Nephron (organoid): ENCODE measurements at regions not wholly inside any gene's neighbourhood (a gene's known extent, or its start where the extent isn't known, plus 50 kb on each side); places are given as distances from the start of the nearest gene placed in this dataset.

Experiments
- H3K27ac Mint-ChIP-seq, 3 experiments: 2 replicates each; pipeline ENCODE4 v1.8.0; 2020; ENCODE audit warnings: mixed read lengths in 3 of 3, mild to moderate bottlenecking in 2 of 3, moderate library complexity in 1 of 3
- H3K27me3 Mint-ChIP-seq: 2 replicates; pipeline ENCODE4 v1.8.0; 2021; ENCODE audit warnings: low read depth, mild to moderate bottlenecking, moderate library complexity, mixed read lengths
- H3K36me3 Mint-ChIP-seq: 2 replicates; pipeline ENCODE4 v1.8.0; 2020; ENCODE audit warnings: low read depth, mixed read lengths
- H3K4me1 Mint-ChIP-seq: 2 replicates; pipeline ENCODE4 v1.8.0; 2020; ENCODE audit warnings: mixed read lengths
- H3K4me3 Mint-ChIP-seq, 3 experiments: 2 replicates each; pipeline ENCODE4 v1.8.0; 2020; ENCODE audit warnings: mild to moderate bottlenecking in 3 of 3, mixed read lengths in 3 of 3, moderate library complexity in 2 of 3
- H3K9me3 Mint-ChIP-seq: 2 replicates; pipeline ENCODE4 v1.8.0; 2020; ENCODE audit warnings: mixed read lengths
- CTCF ChIP-seq, 3 experiments: fragments of 200-600 bp; sonication (generic); IDR thresholded peaks; one replicate each; pipeline ENCODE4 v1.5.0; 2021; ENCODE audit warnings: antibody characterized with exemption in 3 of 3; ENCODE audit not compliant: unreplicated experiment in 3 of 3

DNA sequence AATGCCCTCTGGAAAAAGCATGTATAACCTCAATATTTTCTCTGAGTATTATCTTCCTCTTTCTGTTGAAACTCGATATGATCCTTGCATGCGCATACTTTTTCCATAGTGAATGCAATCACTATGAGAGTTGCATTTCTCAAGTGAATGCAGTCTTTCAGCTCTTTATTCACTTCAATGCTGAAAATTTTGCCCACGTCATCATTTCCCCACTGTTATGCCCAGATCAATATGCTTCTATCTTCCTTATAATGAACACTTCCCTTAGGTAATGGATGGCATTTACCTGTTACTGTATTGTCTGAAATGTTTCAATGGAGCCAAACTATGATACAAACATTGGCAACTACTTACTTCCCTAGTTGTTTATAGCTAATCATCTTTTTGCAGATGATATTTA, 866.6 kb upstream of the SLITRK6 start:
- Mint-ChIP-seq H3K4me1 (no peaks in the 10 kb centered on the region), H3K4me3 (no peak overlapping the region), H3K9me3 (no peaks in the 10 kb centered on the region), H3K27ac (no peak overlapping the region), H3K36me3 (no peaks in the 10 kb centered on the region), H3K27me3 (no peaks in the 10 kb centered on the region)
- TF ChIP-seq CTCF (IDR thresholded peaks at IDR 0.05; ENCODE audit: unreplicated experiment in 3 of 3): no peak

DNA sequence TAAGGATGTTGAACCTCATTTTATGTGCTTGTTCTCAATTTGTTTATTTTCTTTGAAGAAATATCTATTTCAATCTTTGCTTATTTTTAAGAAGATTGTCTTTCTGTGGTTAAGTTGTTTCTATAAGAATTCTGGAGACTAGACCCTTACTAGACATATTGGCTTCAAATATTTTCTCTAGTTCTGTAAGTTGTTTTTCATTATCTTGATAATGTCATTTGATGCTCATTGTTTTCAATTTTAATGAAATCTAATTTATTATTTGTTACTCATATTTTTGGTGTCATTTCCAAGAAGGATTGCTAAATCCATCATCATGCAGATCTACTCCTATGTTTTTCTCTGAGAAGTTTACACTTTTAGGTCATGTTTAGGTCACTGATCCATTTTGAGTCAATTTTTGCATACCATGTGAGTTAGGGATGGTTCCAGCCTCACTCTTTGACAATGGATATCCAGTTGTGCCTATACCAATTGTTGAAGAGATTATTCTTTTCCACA, 874.8 kb upstream of the SLITRK6 start:
- no peak overlapping the region for H3K4me3 Mint-ChIP-seq
- no peaks in the 10 kb centered on the region for H3K4me1 Mint-ChIP-seq
- no peak overlapping the region for H3K27ac Mint-ChIP-seq
- no peaks in the 10 kb centered on the region for H3K36me3 Mint-ChIP-seq
- no peaks in the 10 kb centered on the region for H3K27me3 Mint-ChIP-seq
- no peaks in the 10 kb centered on the region for H3K9me3 Mint-ChIP-seq
- no peak for TF ChIP-seq CTCF (IDR thresholded peaks at IDR 0.05; ENCODE audit: unreplicated experiment in 3 of 3)

GRCh38 chr13:86681223-86681622, 882.0 kb upstream of the SLITRK6 start:
- Mint-ChIP-seq H3K4me1 (no peaks in the 10 kb centered on the region), H3K27ac (no peak overlapping the region)
- TF ChIP-seq CTCF (IDR thresholded peaks at IDR 0.05; ENCODE audit: unreplicated experiment in 3 of 3): no peak

DNA sequence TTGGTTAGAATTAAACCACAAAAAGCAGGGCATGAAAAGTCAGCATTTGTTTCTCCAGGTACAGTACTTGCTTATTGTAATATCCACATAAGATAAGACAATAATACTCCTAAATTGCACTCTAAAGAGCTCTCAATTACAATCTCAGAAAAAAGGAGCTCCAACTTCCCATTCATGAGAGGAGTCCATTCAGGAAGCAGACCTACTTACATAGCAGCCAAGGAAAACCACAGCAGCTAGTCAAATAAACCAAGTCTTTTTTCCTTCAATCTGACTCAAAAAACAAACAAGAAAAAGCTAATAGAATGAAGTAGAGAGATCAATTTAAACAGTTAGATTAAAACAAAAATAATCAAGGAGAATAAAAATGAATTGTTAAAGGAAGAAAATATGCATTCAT, 885.2 kb upstream of the SLITRK6 start:
- H3K4me1 Mint-ChIP-seq: no peaks in the 10 kb centered on the region
- H3K36me3 Mint-ChIP-seq: no peaks in the 10 kb centered on the region
- H3K9me3 Mint-ChIP-seq: no peaks in the 10 kb centered on the region
- no peak overlapping the region for H3K4me3 Mint-ChIP-seq
- peaks cover 3% of the 10 kb centered on the region for H3K27me3 Mint-ChIP-seq
- no peak overlapping the region for H3K27ac Mint-ChIP-seq
- no peak for TF ChIP-seq CTCF (IDR thresholded peaks at IDR 0.05; ENCODE audit: unreplicated experiment in 3 of 3)

More at GRCh38 chr13:86681223-86681622, 882.0 kb upstream of the SLITRK6 start:
- H3K9me3 Mint-ChIP-seq: no peaks in the 10 kb centered on the region
- H3K36me3 Mint-ChIP-seq: no peaks in the 10 kb centered on the region
- no peak overlapping the region for H3K4me3 Mint-ChIP-seq
- no peaks in the 10 kb centered on the region for H3K27me3 Mint-ChIP-seq

- no peak overlapping the region for H3K4me3 Mint-ChIP-seq
- no peak for TF ChIP-seq CTCF (IDR thresholded peaks at IDR 0.05; ENCODE audit: unreplicated experiment in 3 of 3)
- H3K27me3 Mint-ChIP-seq: peaks cover 3% of the 10 kb centered on the region
- no peaks in the 10 kb centered on the region for H3K9me3 Mint-ChIP-seq
- H3K36me3 Mint-ChIP-seq: no peaks in the 10 kb centered on the region
- no peak overlapping the region for H3K27ac Mint-ChIP-seq
- no peaks in the 10 kb centered on the region for H3K4me1 Mint-ChIP-seq
Measured at GRCh38 chr13:86689911-86690310, 890.7 kb upstream of the SLITRK6 start.

GRCh38 chr13:86692291-86692690, 893.1 kb upstream of the SLITRK6 start:
- no peaks in the 10 kb centered on the region for H3K9me3 Mint-ChIP-seq
- H3K4me3 Mint-ChIP-seq: no peak overlapping the region
- no peak for TF ChIP-seq CTCF (IDR thresholded peaks at IDR 0.05; ENCODE audit: unreplicated experiment in 3 of 3)
- H3K36me3 Mint-ChIP-seq: no peaks in the 10 kb centered on the region
- H3K27ac Mint-ChIP-seq: no peak overlapping the region
- H3K4me1 Mint-ChIP-seq: no peaks in the 10 kb centered on the region
- peaks cover 3% of the 10 kb centered on the region for H3K27me3 Mint-ChIP-seq
